CD4-positive, CD25-positive, alpha-beta regulatory T cell (primary cell): ENCODE measurements at regions not wholly inside any gene's neighbourhood (a gene's known extent, or its start where the extent isn't known, plus 50 kb on each side); places are given as distances from the start of the nearest gene placed in this dataset.

ENCODE experiments used
- ATAC-seq, 2 donors: fragments of 150-1000 bp; cut with Tn5 transposase; one replicate each; pipeline ENCODE4 v1.10.0; 2021; ENCODE audit warnings: low read depth in 2 of 2, moderate number of reproducible peaks in 2 of 2, moderate library complexity in 1 of 2
- DNase-seq, 3 donors: peaks; one replicate each; pipeline versions ENCODE4 v3.0.0 to v3.0.0-alpha.2; 2012 to 2022; ENCODE audit warnings: mixed read lengths in 1 of 3
- H3K27ac ChIP-seq: one replicate; pipeline ENCODE4 v1.7.0; 2013; ENCODE audit warnings: mild to moderate bottlenecking, low read length; ENCODE audit not compliant: insufficient read depth, poor library complexity, severe bottlenecking
- H3K27me3 ChIP-seq: one replicate; pipeline ENCODE4 v1.7.0; 2013; ENCODE audit warnings: low read length; ENCODE audit not compliant: control insufficient read depth, insufficient read depth
- H3K36me3 ChIP-seq: one replicate; pipeline ENCODE4 v1.7.0; 2013; ENCODE audit warnings: mild to moderate bottlenecking, low read length, moderate library complexity; ENCODE audit not compliant: control insufficient read depth, insufficient read depth
- H3K4me1 ChIP-seq: 2 replicates; pipeline ENCODE4 v1.7.0; 2013; ENCODE audit warnings: mild to moderate bottlenecking, low read length; ENCODE audit not compliant: insufficient read depth, control insufficient read depth, poor library complexity, severe bottlenecking
- H3K4me3 ChIP-seq: one replicate; pipeline ENCODE4 v1.7.0; 2013; ENCODE audit warnings: low read depth, mild to moderate bottlenecking, low read length, moderate library complexity
- H3K9me3 ChIP-seq, 2 experiments: 1 replicate in 1 of 2; 2 replicates in 1 of 2; pipeline ENCODE4 v1.7.0; 2013; ENCODE audit warnings: low read length in 2 of 2, mild to moderate bottlenecking in 1 of 2, moderate library complexity in 1 of 2; ENCODE audit not compliant: control insufficient read depth in 2 of 2
- H3K27ac Mint-ChIP-seq, 3 donors: one replicate each; pipeline ENCODE4 v1.8.0; 2020 to 2022; ENCODE audit warnings: mild to moderate bottlenecking in 3 of 3, mixed read lengths in 3 of 3, moderate library complexity in 2 of 3
- H3K27me3 Mint-ChIP-seq: one replicate; pipeline ENCODE4 v1.8.0; 2022; ENCODE audit warnings: mild to moderate bottlenecking, mixed read lengths
- H3K36me3 Mint-ChIP-seq: one replicate; pipeline ENCODE4 v1.8.0; 2020; ENCODE audit warnings: mixed read lengths
- H3K4me1 Mint-ChIP-seq, 4 donors: one replicate each; pipeline ENCODE4 v1.8.0; 2020 to 2022; ENCODE audit warnings: mixed read lengths in 4 of 4, mild to moderate bottlenecking in 1 of 4
- H3K4me3 Mint-ChIP-seq, 4 donors: one replicate each; pipeline ENCODE4 v1.8.0; 2020 to 2022; ENCODE audit warnings: mild to moderate bottlenecking in 4 of 4, mixed read lengths in 4 of 4, moderate library complexity in 3 of 4
- H3K9me3 Mint-ChIP-seq, 7 donors: one replicate each; pipeline ENCODE4 v1.8.0; 2020 to 2022; ENCODE audit warnings: mixed read lengths in 7 of 7, mild to moderate bottlenecking in 3 of 7, moderate library complexity in 2 of 7

GRCh38 chr21:27795418-27795817 is 828.5 kb upstream of the ADAMTS5 start:
- Mint-ChIP-seq H3K9me3 (peaks cover 0 to 7% (median 5%) of the 10 kb centered on the region in 7 donors), H3K36me3 (no peaks in the 10 kb centered on the region), H3K27me3 (no peaks in the 10 kb centered on the region), H3K4me1 (no peaks in the 10 kb centered on the region), H3K27ac (no peak overlapping the region), H3K4me3 (no peak overlapping the region)
- H3K27me3 ChIP-seq: no peaks in the 10 kb centered on the region
- no peak for DNase-seq
- no peaks in the 10 kb centered on the region for H3K9me3 ChIP-seq
- no peak overlapping the region for H3K27ac ChIP-seq
- ATAC-seq: no peak
- H3K4me1 ChIP-seq: no peaks in the 10 kb centered on the region
- H3K36me3 ChIP-seq: no peaks in the 10 kb centered on the region
- H3K4me3 ChIP-seq: no peak overlapping the region

GRCh38 chr21:27793901-27794300 is 827.0 kb upstream of the ADAMTS5 start:
- H3K4me3 Mint-ChIP-seq: no peak overlapping the region
- Histone ChIP-seq H3K27me3 (no peaks in the 10 kb centered on the region), H3K4me3 (no peak overlapping the region), H3K4me1 (no peaks in the 10 kb centered on the region), H3K27ac (no peak overlapping the region), H3K9me3 (no peaks in the 10 kb centered on the region), H3K36me3 (no peaks in the 10 kb centered on the region)
- no peaks in the 10 kb centered on the region for H3K36me3 Mint-ChIP-seq
- no peaks in the 10 kb centered on the region for H3K4me1 Mint-ChIP-seq
- ATAC-seq: no peak
- no peak overlapping the region for H3K27ac Mint-ChIP-seq
- DNase-seq: no peak
- peaks cover 0 to 8% (median 5%) of the 10 kb centered on the region in 7 donors for H3K9me3 Mint-ChIP-seq
- no peaks in the 10 kb centered on the region for H3K27me3 Mint-ChIP-seq

- no peak for ATAC-seq
- H3K36me3 ChIP-seq: no peaks in the 10 kb centered on the region
- H3K4me1 ChIP-seq: no peaks in the 10 kb centered on the region
- Mint-ChIP-seq H3K4me3 (no peak overlapping the region), H3K4me1 (peaks cover 0 to 5% (median 0%) of the 10 kb centered on the region in 4 donors), H3K27ac (no peak overlapping the region), H3K27me3 (no peaks in the 10 kb centered on the region), H3K36me3 (no peaks in the 10 kb centered on the region), H3K9me3 (peaks cover 2 to 12% (median 5%) of the 10 kb centered on the region in 7 donors)
- H3K27me3 ChIP-seq: no peaks in the 10 kb centered on the region
- no peak for DNase-seq
- no peaks in the 10 kb centered on the region for H3K9me3 ChIP-seq
- no peak overlapping the region for H3K4me3 ChIP-seq
- H3K27ac ChIP-seq: no peak overlapping the region
Measured at GRCh38 chr21:27787046-27787445, 820.2 kb upstream of the ADAMTS5 start.

GRCh38 chr21:27779606-27780005 is 812.7 kb upstream of the ADAMTS5 start:
- no peak overlapping the region for H3K27ac Mint-ChIP-seq
- H3K9me3 Mint-ChIP-seq: peaks cover 1 to 18% (median 5%) of the 10 kb centered on the region in 7 donors
- no peaks in the 10 kb centered on the region for H3K27me3 Mint-ChIP-seq
- no peaks in the 10 kb centered on the region for H3K36me3 Mint-ChIP-seq
- peaks cover 0 to 5% (median 0%) of the 10 kb centered on the region in 4 donors for H3K4me1 Mint-ChIP-seq
- H3K27ac ChIP-seq: no peak overlapping the region
- DNase-seq: no peak
- ATAC-seq: no peak
- no peak overlapping the region for H3K4me3 ChIP-seq
- H3K4me1 ChIP-seq: no peaks in the 10 kb centered on the region
- no peak overlapping the region for H3K4me3 Mint-ChIP-seq
- H3K9me3 ChIP-seq: no peaks in the 10 kb centered on the region
- H3K27me3 ChIP-seq: no peaks in the 10 kb centered on the region
- no peaks in the 10 kb centered on the region for H3K36me3 ChIP-seq

GRCh38 chr21:27776925-27777553 is 810.2 kb upstream of the ADAMTS5 start:
- Histone ChIP-seq H3K27ac (no peak overlapping the region), H3K4me1 (no peaks in the 10 kb centered on the region), H3K36me3 (no peaks in the 10 kb centered on the region), H3K9me3 (no peaks in the 10 kb centered on the region), H3K4me3 (no peak overlapping the region), H3K27me3 (no peaks in the 10 kb centered on the region)
- Mint-ChIP-seq H3K9me3 (peaks cover 1 to 10% (median 5%) of the 10 kb centered on the region in 7 donors), H3K27me3 (no peaks in the 10 kb centered on the region), H3K36me3 (no peaks in the 10 kb centered on the region), H3K4me3 (no peak overlapping the region), H3K27ac (no peak overlapping the region), H3K4me1 (no peaks in the 10 kb centered on the region)
- DNase-seq (no peak), ATAC-seq (no peak)

- H3K36me3 Mint-ChIP-seq: no peaks in the 10 kb centered on the region
- H3K36me3 ChIP-seq: no peaks in the 10 kb centered on the region
- H3K27ac ChIP-seq: no peak overlapping the region
- no peak overlapping the region for H3K27ac Mint-ChIP-seq
- DNase-seq (no peak), ATAC-seq (no peak)
- no peaks in the 10 kb centered on the region for H3K4me1 ChIP-seq
- H3K4me3 ChIP-seq: no peak overlapping the region
- H3K4me3 Mint-ChIP-seq: no peak overlapping the region
- H3K9me3 Mint-ChIP-seq: peaks cover 0 to 9% (median 4%) of the 10 kb centered on the region in 7 donors
- no peaks in the 10 kb centered on the region for H3K9me3 ChIP-seq
- H3K27me3 Mint-ChIP-seq: no peaks in the 10 kb centered on the region
- H3K4me1 Mint-ChIP-seq: no peaks in the 10 kb centered on the region
- H3K27me3 ChIP-seq: no peaks in the 10 kb centered on the region
Measured at GRCh38 chr21:27772816-27773215, 805.9 kb upstream of the ADAMTS5 start.

GRCh38 chr21:27771938-27772483 is 805.1 kb upstream of the ADAMTS5 start:
- H3K4me3 Mint-ChIP-seq: no peak overlapping the region
- Histone ChIP-seq H3K9me3 (no peaks in the 10 kb centered on the region), H3K4me3 (no peak overlapping the region), H3K27me3 (no peaks in the 10 kb centered on the region), H3K27ac (no peak overlapping the region), H3K4me1 (no peaks in the 10 kb centered on the region), H3K36me3 (no peaks in the 10 kb centered on the region)
- H3K27ac Mint-ChIP-seq: no peak overlapping the region
- ATAC-seq (no peak), DNase-seq (no peak)
- peaks cover 0 to 9% (median 4%) of the 10 kb centered on the region in 7 donors for H3K9me3 Mint-ChIP-seq
- no peaks in the 10 kb centered on the region for H3K36me3 Mint-ChIP-seq
- no peaks in the 10 kb centered on the region for H3K27me3 Mint-ChIP-seq
- H3K4me1 Mint-ChIP-seq: no peaks in the 10 kb centered on the region

- no peaks in the 10 kb centered on the region for H3K4me1 Mint-ChIP-seq
Measured at GRCh38 chr21:27769763-27770162, 802.9 kb upstream of the ADAMTS5 start.

More at GRCh38 chr21:27769763-27770162, 802.9 kb upstream of the ADAMTS5 start:
- H3K9me3 Mint-ChIP-seq: peaks cover 0 to 9% (median 4%) of the 10 kb centered on the region in 7 donors
- no peak overlapping the region for H3K4me3 Mint-ChIP-seq
- H3K4me1 ChIP-seq: no peaks in the 10 kb centered on the region
- no peak overlapping the region for H3K4me3 ChIP-seq
- H3K27me3 Mint-ChIP-seq: no peaks in the 10 kb centered on the region
- ATAC-seq (no peak), DNase-seq (no peak)
- H3K36me3 ChIP-seq: no peaks in the 10 kb centered on the region
- H3K27ac ChIP-seq: no peak overlapping the region
- no peaks in the 10 kb centered on the region for H3K27me3 ChIP-seq
- no peaks in the 10 kb centered on the region for H3K36me3 Mint-ChIP-seq
- no peak overlapping the region for H3K27ac Mint-ChIP-seq
- no peaks in the 10 kb centered on the region for H3K9me3 ChIP-seq
